Osteocyte (in vitro differentiated cells): ENCODE measurements at regions not wholly inside any gene's neighbourhood (a gene's known extent, or its start where the extent isn't known, plus 50 kb on each side); places are given as distances from the start of the nearest gene placed in this dataset.

Experiments
- DNase-seq: peaks from one replicate; pipeline ENCODE4 v3.0.0; 2021; ENCODE audit warnings: mixed read lengths; ENCODE audit not compliant: unreplicated experiment; ENCODE audit errors: extremely low spot score
- H3K27ac Mint-ChIP-seq: one replicate; pipeline ENCODE4 v1.8.0; 2021; ENCODE audit warnings: mild to moderate bottlenecking, mixed read lengths; ENCODE audit not compliant: unreplicated experiment
- H3K27me3 Mint-ChIP-seq: one replicate; pipeline ENCODE4 v1.8.0; 2021; ENCODE audit warnings: mixed read lengths; ENCODE audit not compliant: unreplicated experiment
- H3K36me3 Mint-ChIP-seq: one replicate; pipeline ENCODE4 v1.8.0; 2021; ENCODE audit warnings: mixed read lengths; ENCODE audit not compliant: unreplicated experiment
- H3K4me1 Mint-ChIP-seq: one replicate; pipeline ENCODE4 v1.8.0; 2021; ENCODE audit warnings: mixed read lengths; ENCODE audit not compliant: unreplicated experiment
- H3K4me3 Mint-ChIP-seq: one replicate; pipeline ENCODE4 v1.8.0; 2021; ENCODE audit warnings: mild to moderate bottlenecking, moderate library complexity, mixed read lengths; ENCODE audit not compliant: unreplicated experiment
- H3K9me3 Mint-ChIP-seq: one replicate; pipeline ENCODE4 v1.8.0; 2021; ENCODE audit warnings: mixed read lengths; ENCODE audit not compliant: unreplicated experiment
- CTCF ChIP-seq: fragments of 200-600 bp; sonication (generic); IDR thresholded peaks from 2 replicates; pipeline ENCODE4 v1.5.0; 2021; ENCODE audit warnings: antibody characterized with exemption, mild to moderate bottlenecking, moderate library complexity

GRCh38 chr7:86923527-86923926, 135.9 kb downstream of the ELAPOR2 start:
- no peak for DNase-seq
- Mint-ChIP-seq H3K27ac (no peak overlapping the region), H3K9me3 (no peaks in the 10 kb centered on the region), H3K27me3 (no peaks in the 10 kb centered on the region), H3K4me3 (no peak overlapping the region), H3K36me3 (peaks cover 8% of the 10 kb centered on the region), H3K4me1 (no peaks in the 10 kb centered on the region)
- TF ChIP-seq CTCF, result no peak

- no peak for DNase-seq
- TF ChIP-seq CTCF, result no peak
- peaks cover 17% of the 10 kb centered on the region for H3K36me3 Mint-ChIP-seq
- no peak overlapping the region for H3K4me3 Mint-ChIP-seq
- H3K27ac Mint-ChIP-seq, result no peak overlapping the region
- no peaks in the 10 kb centered on the region for H3K9me3 Mint-ChIP-seq
- no peaks in the 10 kb centered on the region for H3K4me1 Mint-ChIP-seq
- H3K27me3 Mint-ChIP-seq, result no peaks in the 10 kb centered on the region
These were observed 139.3 kb downstream of the ELAPOR2 start for GRCh38 chr7:86920154-86920553.

GRCh38 chr7:86918245-86918644, 141.2 kb downstream of the ELAPOR2 start:
- no peaks in the 10 kb centered on the region for H3K27me3 Mint-ChIP-seq
- DNase-seq, result no peak
- no peak overlapping the region for H3K27ac Mint-ChIP-seq
- H3K4me1 Mint-ChIP-seq, result peaks cover 18% of the 10 kb centered on the region
- no peak for TF ChIP-seq CTCF
- no peak overlapping the region for H3K4me3 Mint-ChIP-seq
- peaks cover 13% of the 10 kb centered on the region for H3K36me3 Mint-ChIP-seq
- H3K9me3 Mint-ChIP-seq, result no peaks in the 10 kb centered on the region

DNA sequence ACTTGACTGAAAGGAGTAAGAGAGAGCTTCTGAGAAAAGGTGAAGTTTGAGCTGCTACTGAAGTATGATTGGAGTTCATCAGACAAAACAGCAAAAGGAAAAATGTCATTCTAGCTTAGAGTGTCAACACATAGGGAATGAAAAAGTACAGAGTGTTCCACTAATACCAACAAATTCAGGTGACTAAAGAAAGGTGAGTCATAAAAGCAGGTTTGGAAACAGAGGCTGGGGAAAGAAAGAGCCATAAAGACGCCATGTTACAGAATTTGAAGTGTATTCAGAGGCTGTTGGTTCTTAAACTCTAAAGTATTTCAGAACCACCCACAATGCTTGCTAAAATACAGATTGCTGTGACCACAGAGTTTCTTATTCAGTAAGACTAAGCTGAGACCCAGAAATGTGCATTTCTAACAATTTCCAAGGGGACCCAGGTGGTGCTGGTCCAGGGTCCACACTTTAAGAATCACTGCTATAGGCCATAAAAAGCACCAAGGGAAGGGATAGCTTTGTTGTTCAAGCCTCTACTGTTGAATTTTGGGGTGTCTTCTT, 143.1 kb downstream of the ELAPOR2 start:
- H3K4me3 Mint-ChIP-seq, result no peak overlapping the region
- no peak for TF ChIP-seq CTCF
- no peaks in the 10 kb centered on the region for H3K27me3 Mint-ChIP-seq
- H3K9me3 Mint-ChIP-seq, result no peaks in the 10 kb centered on the region
- peaks cover 26% of the 10 kb centered on the region for H3K4me1 Mint-ChIP-seq
- peaks cover 21% of the 10 kb centered on the region for H3K36me3 Mint-ChIP-seq
- DNase-seq, result no peak
- no peak overlapping the region for H3K27ac Mint-ChIP-seq

- Mint-ChIP-seq H3K27me3 (no peaks in the 10 kb centered on the region), H3K4me3 (no peak overlapping the region), H3K9me3 (no peaks in the 10 kb centered on the region), H3K36me3 (peaks cover 26% of the 10 kb centered on the region), H3K4me1 (peaks cover 26% of the 10 kb centered on the region), H3K27ac (no peak overlapping the region)
- DNase-seq, result no peak
- peak; percentile 66 for TF ChIP-seq CTCF
These were observed 144.9 kb downstream of the ELAPOR2 start for GRCh38 chr7:86914551-86914950.
